ENCODE measurements at regions not wholly inside any gene's neighbourhood (a gene's known extent, or its start where the extent isn't known, plus 50 kb on each side); places are given as distances from the start of the nearest gene placed in this dataset.

GRCh38 chr12:4089121-4089606 is 184.4 kb upstream of the CCND2 start:
- DNase-seq (ENCODE audit: low spot score): no peak

GRCh38 chr12:4088451-4088850 is 185.1 kb upstream of the CCND2 start:
- no peaks in the 10 kb centered on the region for H3K9me3 Mint-ChIP-seq (ENCODE audit: unreplicated experiment)
- peaks cover 1% of the 10 kb centered on the region for H3K27me3 Mint-ChIP-seq (ENCODE audit: unreplicated experiment)
- peaks cover 8% of the 10 kb centered on the region for H3K4me1 Mint-ChIP-seq (ENCODE audit: unreplicated experiment)
- no peak for DNase-seq (ENCODE audit: low spot score)
- no peaks in the 10 kb centered on the region for H3K36me3 Mint-ChIP-seq (ENCODE audit: low read depth, unreplicated experiment)
- H3K4me3 Mint-ChIP-seq (ENCODE audit: unreplicated experiment): no peak overlapping the region
- H3K27ac Mint-ChIP-seq (ENCODE audit: unreplicated experiment): no peak overlapping the region
- TF ChIP-seq CTCF (IDR thresholded peaks at IDR 0.05; ENCODE audit: unreplicated experiment): no peak

More at GRCh38 chr12:4089121-4089606, 184.4 kb upstream of the CCND2 start:
- Mint-ChIP-seq H3K4me3 (ENCODE audit: unreplicated experiment) (no peak overlapping the region), H3K27ac (ENCODE audit: unreplicated experiment) (peak overlapping the region; percentile 9), H3K27me3 (ENCODE audit: unreplicated experiment) (peaks cover 1% of the 10 kb centered on the region), H3K4me1 (ENCODE audit: unreplicated experiment) (peaks cover 8% of the 10 kb centered on the region), H3K9me3 (ENCODE audit: unreplicated experiment) (no peaks in the 10 kb centered on the region), H3K36me3 (ENCODE audit: low read depth, unreplicated experiment) (no peaks in the 10 kb centered on the region)
- TF ChIP-seq CTCF (IDR thresholded peaks at IDR 0.05; ENCODE audit: unreplicated experiment): no peak

- no peak overlapping the region for H3K27ac Mint-ChIP-seq (ENCODE audit: unreplicated experiment)
These were observed 187.1 kb upstream of the CCND2 start for GRCh38 chr12:4086481-4086880.

GRCh38 chr12:4084573-4084972 is 189.0 kb upstream of the CCND2 start:
- DNase-seq (ENCODE audit: low spot score): no peak
- H3K36me3 Mint-ChIP-seq (ENCODE audit: low read depth, unreplicated experiment): no peaks in the 10 kb centered on the region
- H3K27me3 Mint-ChIP-seq (ENCODE audit: unreplicated experiment): no peaks in the 10 kb centered on the region
- H3K4me1 Mint-ChIP-seq (ENCODE audit: unreplicated experiment): peaks cover 8% of the 10 kb centered on the region
- H3K4me3 Mint-ChIP-seq (ENCODE audit: unreplicated experiment): no peak overlapping the region
- no peak overlapping the region for H3K27ac Mint-ChIP-seq (ENCODE audit: unreplicated experiment)
- H3K9me3 Mint-ChIP-seq (ENCODE audit: unreplicated experiment): no peaks in the 10 kb centered on the region
- TF ChIP-seq CTCF (IDR thresholded peaks at IDR 0.05; ENCODE audit: unreplicated experiment): no peak

More at GRCh38 chr12:4086481-4086880, 187.1 kb upstream of the CCND2 start:
- no peak for TF ChIP-seq CTCF (IDR thresholded peaks at IDR 0.05; ENCODE audit: unreplicated experiment)
- H3K36me3 Mint-ChIP-seq (ENCODE audit: low read depth, unreplicated experiment): no peaks in the 10 kb centered on the region
- H3K9me3 Mint-ChIP-seq (ENCODE audit: unreplicated experiment): no peaks in the 10 kb centered on the region
- peaks cover 1% of the 10 kb centered on the region for H3K27me3 Mint-ChIP-seq (ENCODE audit: unreplicated experiment)
- H3K4me3 Mint-ChIP-seq (ENCODE audit: unreplicated experiment): no peak overlapping the region
- peaks cover 8% of the 10 kb centered on the region for H3K4me1 Mint-ChIP-seq (ENCODE audit: unreplicated experiment)
- DNase-seq (ENCODE audit: low spot score): no peak

- no peak overlapping the region for H3K27ac Mint-ChIP-seq (ENCODE audit: unreplicated experiment)
These were observed 190.7 kb upstream of the CCND2 start for GRCh38 chr12:4082809-4083403.

More at GRCh38 chr12:4082809-4083403, 190.7 kb upstream of the CCND2 start:
- Mint-ChIP-seq H3K9me3 (ENCODE audit: unreplicated experiment) (no peaks in the 10 kb centered on the region), H3K27me3 (ENCODE audit: unreplicated experiment) (no peaks in the 10 kb centered on the region), H3K36me3 (ENCODE audit: low read depth, unreplicated experiment) (no peaks in the 10 kb centered on the region), H3K4me3 (ENCODE audit: unreplicated experiment) (no peak overlapping the region), H3K4me1 (ENCODE audit: unreplicated experiment) (peaks cover 8% of the 10 kb centered on the region)
- DNase-seq (ENCODE audit: low spot score): no peak
- TF ChIP-seq CTCF (IDR thresholded peaks at IDR 0.05; ENCODE audit: unreplicated experiment): no peak
